DOHH2 (cell line): ENCODE measurements at regions not wholly inside any gene's neighbourhood (a gene's known extent, or its start where the extent isn't known, plus 50 kb on each side); places are given as distances from the start of the nearest gene placed in this dataset.

Experiments
- EZH2phosphoT487 ChIP-seq: fragments of 200-600 bp; sonication (generic); IDR thresholded peaks from 2 replicates; pipeline ENCODE4 v1.6.1; 2017; ENCODE audit warnings: borderline replicate concordance, mild to moderate bottlenecking, antibody characterized with exemption, low read length, moderate library complexity, mixed read lengths
- TF ChIP-seq, protein P1 (sequence below): fragments of 200-600 bp; sonication (generic); IDR thresholded peaks from one replicate; pipeline ENCODE4 v1.5.1; 2014; ENCODE audit warnings: antibody characterized with exemption, mild to moderate bottlenecking, low read depth, low read length; ENCODE audit not compliant: poor library complexity, severe bottlenecking

DNA sequence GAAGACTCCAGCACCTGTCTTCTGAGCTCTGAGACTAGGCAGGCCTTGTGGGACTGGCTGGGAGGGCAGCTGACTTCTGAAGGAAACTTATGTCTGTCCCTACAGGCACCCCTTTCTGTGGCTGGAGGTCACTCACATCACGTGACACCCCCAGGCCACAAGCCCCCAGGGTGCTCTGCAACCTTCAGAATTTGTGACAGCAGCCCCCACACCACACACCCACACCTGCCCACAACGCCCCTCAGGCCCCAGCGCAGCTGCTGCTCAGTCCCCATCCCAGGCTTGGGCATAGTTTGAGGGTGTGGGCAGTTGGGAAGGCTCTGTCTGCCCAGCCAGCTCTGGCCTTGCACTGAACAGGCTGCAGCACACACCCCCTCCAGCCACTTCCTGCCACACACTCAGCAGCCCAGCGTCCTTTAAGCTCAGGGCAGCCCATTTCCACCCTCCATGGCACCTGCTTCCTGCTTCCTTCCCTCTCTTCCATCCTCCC lies 80.0 kb upstream of the UNC5B start:
- TF ChIP-seq, protein P1, sequence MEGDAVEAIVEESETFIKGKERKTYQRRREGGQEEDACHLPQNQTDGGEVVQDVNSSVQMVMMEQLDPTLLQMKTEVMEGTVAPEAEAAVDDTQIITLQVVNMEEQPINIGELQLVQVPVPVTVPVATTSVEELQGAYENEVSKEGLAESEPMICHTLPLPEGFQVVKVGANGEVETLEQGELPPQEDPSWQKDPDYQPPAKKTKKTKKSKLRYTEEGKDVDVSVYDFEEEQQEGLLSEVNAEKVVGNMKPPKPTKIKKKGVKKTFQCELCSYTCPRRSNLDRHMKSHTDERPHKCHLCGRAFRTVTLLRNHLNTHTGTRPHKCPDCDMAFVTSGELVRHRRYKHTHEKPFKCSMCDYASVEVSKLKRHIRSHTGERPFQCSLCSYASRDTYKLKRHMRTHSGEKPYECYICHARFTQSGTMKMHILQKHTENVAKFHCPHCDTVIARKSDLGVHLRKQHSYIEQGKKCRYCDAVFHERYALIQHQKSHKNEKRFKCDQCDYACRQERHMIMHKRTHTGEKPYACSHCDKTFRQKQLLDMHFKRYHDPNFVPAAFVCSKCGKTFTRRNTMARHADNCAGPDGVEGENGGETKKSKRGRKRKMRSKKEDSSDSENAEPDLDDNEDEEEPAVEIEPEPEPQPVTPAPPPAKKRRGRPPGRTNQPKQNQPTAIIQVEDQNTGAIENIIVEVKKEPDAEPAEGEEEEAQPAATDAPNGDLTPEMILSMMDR: no peak
- TF ChIP-seq EZH2phosphoT487: no peak
